ENCODE measurements at regions not wholly inside any gene's neighbourhood (a gene's known extent, or its start where the extent isn't known, plus 50 kb on each side); places are given as distances from the start of the nearest gene placed in this dataset.

- no peak for TF ChIP-seq CTCF (conservative IDR thresholded peaks at IDR 0.05; ENCODE audit: low read length)
- no peak for DNase-seq (ENCODE audit: low read depth)
- no peak overlapping the region for H3K4me3 ChIP-seq (ENCODE audit: low read length)
Measured at GRCh38 chr14:56918849-56919574, 108.7 kb upstream of the OTX2 start.

GRCh38 chr14:56905282-56905681 is 95.0 kb upstream of the OTX2 start:
- TF ChIP-seq CTCF (conservative IDR thresholded peaks at IDR 0.05; ENCODE audit: low read length): no peak
- DNase-seq (ENCODE audit: low read depth): no peak
- no peak overlapping the region for H3K4me3 ChIP-seq (ENCODE audit: low read length)

GRCh38 chr14:56903304-56903969 is 93.2 kb upstream of the OTX2 start:
- no peak overlapping the region for H3K4me3 ChIP-seq (ENCODE audit: low read length)
- no peak for TF ChIP-seq CTCF (conservative IDR thresholded peaks at IDR 0.05; ENCODE audit: low read length)
- no peak for DNase-seq (ENCODE audit: low read depth)

- no peak overlapping the region for H3K4me3 ChIP-seq (ENCODE audit: low read length)
- DNase-seq (ENCODE audit: low read depth): no peak
- TF ChIP-seq CTCF (conservative IDR thresholded peaks at IDR 0.05; ENCODE audit: low read length): no peak
Measured at GRCh38 chr14:56902385-56902784, 92.1 kb upstream of the OTX2 start.

- TF ChIP-seq CTCF (conservative IDR thresholded peaks at IDR 0.05; ENCODE audit: low read length): no peak
- no peak overlapping the region for H3K4me3 ChIP-seq (ENCODE audit: low read length)
- no peak for DNase-seq (ENCODE audit: low read depth)
Measured at GRCh38 chr14:56900726-56901125, 90.4 kb upstream of the OTX2 start.

GRCh38 chr14:56899829-56900228 is 89.5 kb upstream of the OTX2 start:
- no peak overlapping the region for H3K4me3 ChIP-seq (ENCODE audit: low read length)
- no peak for DNase-seq (ENCODE audit: low read depth)
- TF ChIP-seq CTCF (conservative IDR thresholded peaks at IDR 0.05; ENCODE audit: low read length): no peak

GRCh38 chr14:56896922-56897321 is 86.6 kb upstream of the OTX2 start:
- H3K4me3 ChIP-seq (ENCODE audit: low read length): no peak overlapping the region
- no peak for TF ChIP-seq CTCF (conservative IDR thresholded peaks at IDR 0.05; ENCODE audit: low read length)
- no peak for DNase-seq (ENCODE audit: low read depth)
